OCI-LY3 (cell line): ENCODE measurements at regions not wholly inside any gene's neighbourhood (a gene's known extent, or its start where the extent isn't known, plus 50 kb on each side); places are given as distances from the start of the nearest gene placed in this dataset.

Experiments
- CTCF ChIP-seq: fragments of 200-600, 300-600 bp; sonication (generic); IDR thresholded peaks from 2 replicates; pipeline ENCODE4 v1.5.1; 2014; ENCODE audit warnings: antibody characterized with exemption, low read length, low read depth
- EZH2phosphoT487 ChIP-seq: fragments of 200-600 bp; shearing (Covaris generic); IDR thresholded peaks from 2 replicates; pipeline ENCODE4 v1.6.1; 2018; ENCODE audit warnings: antibody characterized with exemption, mixed run types, low read depth

- TF ChIP-seq CTCF (no peak), EZH2phosphoT487 (no peak)
Observed at GRCh38 chr5:6875376-6875775, 162.1 kb downstream of the TENT4A start.
